Stimulated activated CD8-positive, alpha-beta memory T cell treated with anti-CD3 and anti-CD28 coated beads, Interleukin-7, amount 100 ng/mL, for 24 hours (primary cell): ENCODE measurements at regions not wholly inside any gene's neighbourhood (a gene's known extent, or its start where the extent isn't known, plus 50 kb on each side); places are given as distances from the start of the nearest gene placed in this dataset.

Experiments
- DNase-seq: peaks from one replicate; pipeline ENCODE4 v3.0.0-alpha.2; 2020; ENCODE audit warnings: low read depth

DNA sequence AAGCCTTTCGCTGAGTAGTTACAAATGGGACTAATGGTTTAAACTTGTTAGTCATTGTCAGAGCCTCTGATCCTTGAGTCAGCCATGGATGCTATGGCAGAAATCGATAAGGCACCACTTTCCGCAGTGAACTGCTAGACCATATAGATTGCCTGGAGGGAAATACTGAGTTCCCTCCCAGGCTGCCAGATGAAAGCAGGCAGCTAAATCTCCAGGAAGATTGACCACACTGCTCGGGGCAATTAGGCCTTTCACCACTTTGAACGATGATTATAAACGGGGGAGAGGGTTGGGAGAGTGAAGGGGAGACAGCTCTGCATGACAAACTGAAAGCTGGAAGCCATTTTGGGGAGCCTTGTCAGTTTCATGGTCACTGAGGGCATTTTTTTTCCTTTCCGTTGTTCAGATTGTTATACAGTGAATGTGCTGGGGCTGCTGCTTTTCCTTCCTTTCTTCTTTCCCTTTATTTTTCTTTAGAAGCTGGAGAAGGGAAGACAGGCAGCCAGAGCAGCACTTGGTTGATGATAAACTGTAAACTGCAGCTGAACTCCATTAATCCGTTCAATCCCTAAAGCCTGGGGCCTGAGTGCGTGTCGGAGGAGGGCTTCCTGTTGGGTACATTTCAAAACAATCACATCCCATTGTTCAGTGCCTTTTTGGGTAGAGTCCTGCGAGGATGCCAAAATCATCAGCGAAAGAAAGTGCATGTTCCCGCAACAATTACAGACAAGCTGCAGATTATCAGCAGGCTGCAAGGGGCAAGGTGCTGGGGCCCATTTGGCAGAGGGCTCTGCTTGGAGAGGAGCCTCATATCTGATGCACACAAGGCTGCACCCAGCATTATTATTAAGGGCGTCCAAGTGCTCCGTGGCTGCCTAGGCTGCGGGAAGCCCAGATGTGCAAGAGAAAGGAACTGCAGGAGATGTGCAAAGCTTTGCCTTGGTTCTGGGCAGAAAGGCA, 308.4 kb downstream of the PSAT1 start:
- DNase-seq: no peak

DNA sequence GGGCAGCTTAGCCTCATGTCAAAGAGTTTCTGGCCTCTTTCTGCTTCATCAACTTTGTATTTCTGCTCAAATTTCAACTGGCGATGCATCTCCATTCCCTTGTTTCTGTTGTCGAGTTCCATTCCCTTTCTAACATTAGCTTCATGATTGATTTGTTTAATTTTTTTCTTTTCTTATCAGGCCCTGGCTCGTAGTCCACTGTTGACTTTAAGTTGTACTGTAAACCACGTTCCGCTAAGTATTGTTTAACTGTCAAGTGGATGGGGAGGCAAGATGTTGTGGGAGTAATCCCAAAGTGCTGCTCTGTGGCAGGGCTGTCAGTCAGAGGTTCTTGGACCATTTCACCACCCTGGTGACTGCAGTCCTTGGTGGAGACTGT, 309.1 kb downstream of the PSAT1 start:
- no peak for DNase-seq

- DNase-seq: no peak
Measured at GRCh38 chr9:78607853-78608252, 310.9 kb downstream of the PSAT1 start.

GRCh38 chr9:78609450-78609849, 312.5 kb downstream of the PSAT1 start:
- no peak for DNase-seq

DNA sequence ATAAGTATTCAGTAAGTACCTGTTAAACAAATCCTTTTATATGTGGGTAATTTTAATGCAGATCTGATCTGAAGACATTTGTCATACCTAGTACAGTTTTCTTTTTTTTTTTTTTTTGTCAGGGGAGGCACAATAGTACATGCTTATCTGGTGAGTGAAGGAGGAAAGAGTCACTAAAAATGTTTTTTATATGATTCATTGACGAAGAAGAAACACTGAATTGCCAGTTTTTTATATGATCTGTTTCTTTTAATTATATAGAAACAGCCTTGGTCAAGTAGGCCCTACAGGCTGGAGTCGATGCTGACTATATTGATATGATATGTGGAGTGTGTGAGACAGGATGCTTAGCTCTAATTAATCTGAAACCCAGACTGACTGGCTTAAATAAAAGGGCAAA, 315.2 kb downstream of the PSAT1 start:
- no peak for DNase-seq

- DNase-seq: no peak
Measured at GRCh38 chr9:78613006-78613405, 316.1 kb downstream of the PSAT1 start.

DNA sequence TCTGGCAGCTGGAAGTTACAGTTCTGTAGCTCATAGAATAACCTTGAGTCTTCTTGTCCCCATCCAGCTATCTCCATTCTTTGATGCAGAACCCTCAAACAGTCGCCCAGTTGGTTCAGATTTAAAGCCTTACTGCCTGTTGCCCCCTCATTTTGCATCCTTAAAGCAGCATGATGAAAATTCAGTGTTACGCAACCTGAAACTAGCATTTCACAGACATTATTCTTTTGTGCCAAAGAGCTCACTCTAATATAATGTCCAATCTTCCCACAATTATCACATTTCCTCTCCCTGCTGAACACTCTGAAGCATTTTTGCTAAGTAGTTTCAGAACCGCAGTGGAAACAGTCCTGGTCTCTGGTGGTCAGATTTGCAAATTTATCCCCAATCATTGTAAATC, 318.0 kb downstream of the PSAT1 start:
- DNase-seq: no peak

- no peak for DNase-seq
Measured at GRCh38 chr9:78615372-78615771, 318.4 kb downstream of the PSAT1 start.

DNA sequence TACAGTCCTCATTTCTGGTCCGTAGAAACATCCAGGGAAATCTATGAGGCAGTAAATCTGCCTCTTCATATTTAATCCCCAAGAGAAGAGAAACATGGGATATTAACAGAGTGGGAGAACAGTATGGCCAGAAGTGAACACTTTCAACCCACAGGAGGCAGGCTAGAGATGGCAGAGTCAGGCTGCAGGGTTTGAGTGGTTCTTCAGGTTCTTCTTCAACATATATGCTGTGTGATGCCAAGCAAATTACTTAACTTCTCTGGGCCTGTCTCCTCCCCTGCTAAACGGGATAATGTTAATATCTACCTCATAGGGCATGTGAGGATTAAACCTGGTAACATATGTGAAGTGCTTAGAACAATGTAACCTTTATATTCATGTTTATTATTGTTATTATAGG, 321.8 kb downstream of the PSAT1 start:
- no peak for DNase-seq

DNA sequence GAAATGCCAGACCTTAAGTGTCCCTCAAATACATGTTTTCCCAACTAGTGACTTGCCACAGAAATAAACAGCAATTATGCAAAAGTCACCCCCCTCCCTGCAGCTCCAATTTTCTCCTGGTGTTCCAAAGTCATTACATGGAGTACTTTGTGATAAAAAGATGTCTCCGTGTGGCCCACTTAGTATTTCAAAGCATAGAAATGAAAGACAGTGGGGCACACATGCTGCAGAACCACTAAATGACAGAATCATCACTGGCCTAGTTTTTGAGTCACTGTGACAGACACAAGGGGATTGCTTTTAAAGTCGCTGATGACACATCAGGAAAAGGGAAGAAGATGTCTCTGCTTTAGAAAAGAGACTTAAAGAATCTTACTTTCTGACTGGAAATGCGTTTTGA, 323.4 kb downstream of the PSAT1 start:
- no peak for DNase-seq

- no peak for DNase-seq
Measured at GRCh38 chr9:78620764-78621163, 323.8 kb downstream of the PSAT1 start.

DNA sequence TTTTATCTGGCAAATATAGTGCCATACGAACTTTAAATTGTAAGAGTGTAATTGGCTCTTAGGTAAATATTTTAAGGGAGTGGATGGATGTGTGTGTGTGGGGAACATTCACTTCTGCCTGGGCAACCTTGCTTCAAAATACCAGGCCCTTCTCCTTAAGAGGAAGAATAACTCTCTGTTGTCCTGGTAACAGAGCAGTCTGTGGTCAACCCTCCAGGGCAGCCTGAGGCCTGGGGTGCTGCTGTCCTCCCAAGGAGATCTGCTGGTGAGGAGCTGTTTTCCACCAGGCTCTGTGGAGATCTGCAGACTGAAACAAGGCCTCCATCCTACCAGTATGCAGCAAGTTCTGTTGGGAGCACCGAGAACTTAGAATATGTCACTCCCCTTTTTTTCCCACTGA, 325.2 kb downstream of the PSAT1 start:
- no peak for DNase-seq

GRCh38 chr9:78626971-78627370, 330.0 kb downstream of the PSAT1 start:
- no peak for DNase-seq

DNA sequence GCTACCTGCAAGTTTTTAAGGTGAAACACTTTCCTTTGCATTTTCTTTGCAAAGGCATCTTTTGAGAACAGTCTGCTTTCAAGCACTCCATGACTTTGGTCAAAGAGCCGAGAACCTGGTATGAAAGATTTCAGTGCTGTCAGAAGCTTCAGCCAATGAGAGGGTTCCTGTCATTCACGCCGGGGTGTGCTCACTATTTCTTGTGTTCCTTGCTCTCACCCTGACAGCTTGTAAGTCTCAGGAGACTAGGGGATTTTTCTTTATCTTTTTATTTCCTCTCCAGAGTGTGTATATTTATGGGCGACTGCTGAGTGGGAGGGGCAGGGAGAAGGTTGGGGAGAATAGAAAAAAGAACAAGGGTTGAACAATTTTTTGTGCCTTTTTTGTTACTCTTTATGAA, 334.0 kb downstream of the PSAT1 start:
- DNase-seq: no peak

GRCh38 chr9:78640728-78641127, 343.8 kb downstream of the PSAT1 start:
- DNase-seq: no peak

DNA sequence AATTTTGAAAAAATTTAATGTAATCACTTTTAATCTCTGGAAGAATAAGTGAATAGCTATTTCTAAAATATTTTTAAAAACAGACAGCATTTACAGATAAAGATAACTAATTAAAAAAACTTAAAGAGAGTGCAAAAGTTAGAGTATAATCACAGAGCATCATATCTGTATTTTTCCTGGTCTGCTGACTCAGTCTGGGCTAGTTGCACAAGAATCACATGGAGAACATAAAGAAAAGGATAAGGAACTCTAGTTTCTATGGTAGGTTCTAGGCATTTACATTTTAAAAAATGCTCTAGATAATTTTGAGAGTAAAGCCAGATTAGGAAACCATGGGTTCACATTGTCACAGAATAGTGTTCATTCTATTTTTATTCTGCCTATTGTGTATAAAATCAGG, 347.4 kb downstream of the PSAT1 start:
- DNase-seq: no peak

GRCh38 chr9:78654324-78654723, 357.4 kb downstream of the PSAT1 start:
- no peak for DNase-seq

GRCh38 chr9:78663369-78663768, 366.4 kb downstream of the PSAT1 start:
- no peak for DNase-seq

- no peak for DNase-seq
Measured at GRCh38 chr9:78664370-78664769, 367.4 kb downstream of the PSAT1 start.

DNA sequence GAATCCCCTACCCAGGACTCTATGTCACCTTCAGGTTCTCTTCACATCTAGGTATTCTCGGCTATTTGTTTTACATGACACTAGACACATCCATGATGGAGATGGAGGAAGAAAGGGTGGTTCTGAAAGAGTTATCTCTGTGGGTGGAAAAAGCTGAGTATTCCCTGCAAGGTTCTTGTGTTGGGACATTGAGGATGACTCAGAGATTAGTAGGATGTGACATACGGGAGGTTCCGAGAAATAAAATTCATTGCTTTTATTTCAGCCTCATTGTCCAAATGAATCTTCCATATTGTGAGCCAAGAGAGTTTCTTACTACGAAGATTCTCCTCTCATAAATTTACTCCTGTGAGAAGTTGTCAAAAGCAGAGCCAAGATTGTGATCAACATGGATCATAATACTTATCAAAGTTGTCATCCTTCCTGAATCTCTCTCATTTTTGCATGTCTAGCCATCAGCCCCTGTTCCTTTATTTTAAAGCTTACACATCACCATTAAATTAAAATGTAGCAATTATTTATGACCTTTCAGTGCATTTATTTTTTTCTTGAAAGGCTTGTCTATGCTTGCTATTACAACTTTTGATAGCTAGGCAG, 370.0 kb downstream of the PSAT1 start:
- no peak for DNase-seq

DNA sequence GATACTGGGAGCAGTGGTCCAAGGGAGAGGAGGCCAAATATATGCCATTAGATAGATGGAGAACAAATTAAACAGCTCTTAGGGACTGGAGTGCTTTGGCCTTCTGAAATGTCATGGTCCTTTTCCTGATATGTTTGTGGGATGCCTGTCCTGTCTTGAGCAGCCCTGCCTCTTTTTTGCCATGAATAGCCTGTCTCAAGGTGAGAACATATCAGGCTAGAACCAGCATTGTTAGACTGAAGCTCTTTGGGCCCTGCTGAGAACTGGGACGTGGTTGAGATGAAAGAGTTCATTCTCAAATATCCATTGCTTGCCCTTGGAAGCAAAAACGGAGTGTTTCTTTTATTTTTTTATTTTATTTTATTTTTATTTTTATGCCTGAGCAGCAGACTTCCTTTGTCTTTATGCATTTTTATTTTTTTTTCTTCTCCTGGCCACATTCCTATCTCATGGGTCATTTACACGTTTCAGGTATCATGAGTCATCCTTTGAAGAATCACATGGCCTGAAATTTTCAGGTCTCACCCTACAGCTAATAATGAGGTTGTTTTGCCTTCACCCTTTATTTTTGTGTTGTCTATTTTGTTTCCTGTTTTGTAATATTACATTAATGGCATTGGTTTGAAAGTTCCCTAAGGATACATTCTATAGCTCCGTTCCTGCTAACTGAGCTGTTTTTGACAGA, 371.4 kb downstream of the PSAT1 start:
- DNase-seq: no peak

DNA sequence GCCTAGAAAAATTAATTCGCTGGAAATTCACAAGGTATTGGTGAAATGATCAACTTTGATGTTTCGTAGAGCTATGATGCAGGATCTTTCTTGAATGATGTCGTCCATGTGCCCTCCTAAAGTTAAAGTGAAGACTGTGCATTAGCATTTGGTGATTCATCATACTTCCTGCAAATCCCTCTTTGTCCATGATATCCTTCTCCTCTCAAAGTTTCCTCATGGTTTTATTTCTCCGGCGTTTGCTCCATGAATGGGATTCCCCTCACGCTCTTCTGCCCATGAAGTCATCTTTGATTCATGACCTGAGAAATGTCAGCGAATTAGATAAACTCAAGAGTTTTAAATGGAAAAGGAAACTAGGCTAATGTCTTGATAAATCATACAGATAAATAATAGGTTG, 372.7 kb downstream of the PSAT1 start:
- DNase-seq: no peak

- DNase-seq: no peak
Measured at GRCh38 chr9:78671785-78672184, 374.9 kb downstream of the PSAT1 start.
